ENCODE measurements at regions not wholly inside any gene's neighbourhood (a gene's known extent, or its start where the extent isn't known, plus 50 kb on each side); places are given as distances from the start of the nearest gene placed in this dataset.

DNA sequence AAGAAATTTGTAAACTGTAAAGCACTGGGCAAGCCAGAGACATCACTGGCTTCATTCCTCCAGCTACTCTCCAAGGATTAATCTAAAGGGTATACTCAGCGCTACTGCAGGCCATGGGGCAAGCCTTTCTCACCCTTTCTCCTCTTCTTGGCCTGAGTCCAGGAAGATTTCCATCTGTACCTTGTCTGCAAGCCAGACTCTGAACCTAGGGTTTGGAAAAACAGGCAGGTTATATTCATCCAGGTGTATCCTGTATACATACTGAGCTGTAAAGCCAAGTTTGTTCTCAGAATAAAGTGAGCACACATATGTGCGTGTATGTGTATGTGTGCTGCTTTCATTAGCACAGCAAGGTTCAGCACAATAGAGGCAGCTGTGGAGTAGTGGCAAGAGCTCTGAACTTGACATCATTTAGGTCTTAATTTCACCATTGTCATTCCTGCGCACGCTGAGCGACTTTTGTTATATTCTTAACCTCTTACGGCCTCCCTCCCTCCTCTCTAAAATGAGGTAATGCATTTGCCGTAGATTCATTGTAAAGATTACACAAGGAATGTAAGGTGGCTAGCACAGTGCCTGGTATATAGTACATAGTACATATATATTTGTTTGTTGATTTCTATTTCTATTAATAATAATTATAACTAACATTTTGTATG lies 128.1 kb upstream of the JUN start:
- no peak for DNase-seq

DNA sequence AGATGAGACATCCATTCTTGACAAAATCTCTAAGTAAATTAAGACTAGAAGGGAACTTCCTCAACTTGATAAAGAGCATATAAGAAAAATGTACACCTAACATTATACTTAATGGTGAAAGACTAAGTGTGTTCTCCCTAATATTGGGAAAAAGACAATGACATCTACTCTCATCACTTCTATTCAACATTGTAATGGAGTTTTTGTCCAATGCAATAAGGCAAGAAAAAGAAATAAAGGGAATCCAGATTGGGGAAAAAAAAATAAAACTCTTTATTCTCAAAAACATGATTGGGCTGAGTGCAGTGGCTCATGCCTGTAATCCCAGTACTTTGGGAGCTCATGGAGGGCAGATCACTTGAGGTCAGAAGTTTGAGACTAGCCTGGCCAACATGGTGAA lies 131.1 kb upstream of the JUN start:
- no peak for DNase-seq

DNA sequence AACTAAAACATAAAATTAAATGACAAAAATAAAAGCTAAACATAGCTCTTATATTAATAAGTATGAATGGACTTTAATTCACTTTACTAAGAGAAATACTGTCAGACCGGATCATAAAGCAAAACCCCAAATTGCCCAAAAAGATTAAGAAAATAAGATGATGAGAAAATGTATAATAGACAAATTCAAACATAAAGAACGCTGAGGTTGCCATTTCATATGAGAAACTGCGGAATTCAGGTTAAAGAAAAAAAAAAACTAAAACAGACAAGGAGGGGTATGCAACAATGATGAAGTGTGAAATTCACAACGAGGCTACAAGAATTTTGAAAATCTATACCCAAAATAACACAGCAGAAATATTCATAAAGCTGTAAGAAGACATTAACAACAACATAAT lies 133.6 kb upstream of the JUN start:
- DNase-seq = no peak

DNA sequence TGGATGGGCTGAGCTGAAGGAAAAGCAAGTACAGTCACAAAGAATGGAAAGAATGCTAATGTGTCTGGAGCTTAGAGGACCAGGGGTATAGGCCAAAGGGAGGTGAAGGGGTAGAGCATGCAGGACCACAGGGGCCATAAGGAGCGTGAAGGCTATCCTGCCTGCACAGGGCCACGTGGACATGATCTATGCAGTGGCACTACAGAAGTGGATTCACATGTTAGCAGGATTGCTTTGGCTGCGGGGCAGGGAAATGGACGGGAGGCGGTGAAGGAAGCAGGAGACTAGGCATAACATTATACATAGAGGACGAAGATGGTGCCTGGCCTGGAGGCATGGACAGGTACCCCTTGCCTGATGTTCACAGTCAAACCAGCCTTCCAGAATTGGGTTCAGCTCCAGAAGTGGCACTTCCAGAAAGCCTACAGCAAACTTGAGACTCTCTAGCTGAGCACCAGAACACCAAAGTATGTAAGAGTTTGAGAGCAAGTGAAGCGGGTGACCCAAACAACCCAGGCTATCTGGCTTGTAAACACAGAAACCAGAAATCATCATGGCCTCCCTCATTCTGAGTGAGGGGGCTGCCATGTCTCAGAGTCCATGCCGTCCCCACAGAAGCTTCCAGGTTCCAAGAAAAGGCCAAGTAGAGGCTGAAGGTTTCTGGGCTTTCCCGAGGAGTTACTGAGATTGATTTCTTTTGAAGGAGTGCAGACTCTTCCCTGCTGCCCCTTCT lies 135.5 kb upstream of the JUN start:
- no peak for DNase-seq

DNA sequence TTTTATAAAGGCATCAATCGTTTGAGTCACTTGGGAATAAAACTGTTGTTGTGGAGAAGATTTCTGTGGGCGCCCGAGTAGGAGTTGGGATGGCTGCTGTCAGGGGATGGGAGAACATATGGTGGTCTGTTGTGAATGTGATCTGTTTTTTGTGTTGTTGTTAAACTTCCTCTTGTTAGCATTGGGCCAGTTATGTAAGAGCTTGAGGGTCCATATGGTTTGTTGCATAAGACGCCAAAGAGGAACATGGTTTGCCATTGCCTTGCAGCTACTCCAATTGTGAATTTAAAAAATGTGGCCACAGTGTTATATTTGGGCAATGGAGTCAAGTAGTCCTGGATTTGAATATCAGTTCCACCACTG lies 136.1 kb upstream of the JUN start:
- no peak for DNase-seq

DNA sequence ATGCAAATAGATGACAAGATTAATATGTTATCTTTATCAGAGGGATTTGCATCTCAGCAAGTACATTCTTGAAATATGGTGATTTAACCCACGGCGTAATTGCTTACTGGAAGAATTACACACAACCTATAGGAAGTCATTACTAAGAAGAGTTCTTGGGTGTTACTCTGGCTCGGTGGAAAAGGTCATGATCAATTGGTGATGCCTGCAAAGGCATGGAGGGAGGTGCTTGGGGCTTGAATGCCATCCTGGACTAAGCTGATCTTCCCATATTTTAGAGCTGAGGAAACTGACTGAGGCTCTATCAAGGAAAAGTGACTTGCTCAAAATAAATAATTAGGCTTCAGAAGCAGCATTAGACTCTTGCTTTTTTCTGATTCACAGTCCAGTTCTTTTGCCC lies 137.5 kb upstream of the JUN start:
- DNase-seq = no peak

DNA sequence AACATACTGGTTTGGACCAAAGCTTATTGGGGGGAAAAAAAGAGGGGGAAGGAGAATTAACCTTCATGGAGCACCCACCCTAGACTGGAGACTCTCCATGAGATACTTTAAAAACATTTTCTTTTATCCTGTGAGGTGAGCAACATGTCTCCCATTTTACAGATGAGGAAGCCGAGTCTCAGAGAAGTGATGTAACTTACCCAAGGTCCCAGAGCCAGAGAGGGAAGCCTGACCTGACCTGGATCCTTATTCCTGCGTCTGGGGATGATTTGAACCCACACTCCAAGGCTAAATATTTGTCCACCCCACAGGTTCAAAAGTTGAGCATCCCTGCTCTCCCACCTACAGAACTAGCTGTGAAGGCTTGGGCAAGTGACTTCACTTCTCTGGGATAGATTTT lies 137.9 kb upstream of the JUN start:
- DNase-seq = no peak

DNA sequence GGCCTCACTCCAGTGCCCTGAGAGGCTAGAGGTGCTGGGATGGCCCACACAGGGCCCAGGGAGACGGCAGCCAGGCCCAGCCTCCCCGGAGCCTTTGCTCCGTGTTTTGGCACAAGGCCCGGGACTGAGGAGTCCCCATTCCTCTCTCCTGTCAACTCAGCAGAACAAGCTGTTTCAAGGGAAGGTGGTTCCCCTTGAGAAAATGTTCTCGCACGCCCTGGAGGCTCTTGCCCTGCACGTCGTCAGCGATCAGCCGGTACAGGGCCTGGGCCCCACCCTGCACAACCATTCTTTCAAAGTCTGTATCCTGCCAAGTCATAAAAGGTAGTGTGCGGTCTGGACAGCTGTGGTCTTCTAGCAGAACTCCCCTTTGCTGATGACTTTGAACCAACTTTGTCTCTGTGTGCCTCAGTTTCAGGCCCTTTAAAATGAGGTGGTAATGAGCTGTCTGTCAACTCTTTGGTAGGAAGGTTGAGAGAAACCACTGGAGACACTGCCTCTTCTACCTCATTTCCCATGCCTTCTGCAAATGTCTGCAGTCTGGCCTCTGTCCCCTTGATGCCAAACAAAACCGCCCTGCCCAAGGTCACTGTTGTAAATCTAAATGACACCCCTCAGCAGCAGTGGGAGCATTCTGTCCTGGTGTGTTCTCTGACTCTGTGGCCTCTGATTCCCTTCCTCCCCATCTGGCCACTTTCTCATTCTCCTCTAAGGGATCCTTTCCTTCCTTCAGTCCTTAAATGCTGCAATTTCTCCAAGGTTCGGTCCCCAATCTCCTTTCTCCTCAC lies 138.6 kb upstream of the JUN start:
- DNase-seq = no peak

DNA sequence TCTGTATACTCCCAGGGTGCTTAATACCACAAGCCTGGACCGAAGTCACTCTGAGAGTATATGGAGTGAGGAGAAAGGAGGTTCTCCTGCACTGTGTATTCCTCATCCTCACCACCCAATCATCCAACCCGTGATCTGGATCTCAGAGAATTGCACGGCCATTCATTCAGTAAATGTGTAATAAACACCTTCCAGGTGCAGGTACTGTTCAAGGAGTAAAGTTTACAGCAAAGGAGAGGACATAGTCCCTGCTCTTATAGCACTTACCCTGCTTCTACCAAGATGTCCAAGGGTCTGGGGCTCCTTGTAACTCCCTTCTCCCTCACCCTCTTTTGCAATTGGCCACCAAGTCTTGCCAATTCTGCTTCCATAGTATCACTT lies 139.2 kb upstream of the JUN start:
- no peak for DNase-seq

DNA sequence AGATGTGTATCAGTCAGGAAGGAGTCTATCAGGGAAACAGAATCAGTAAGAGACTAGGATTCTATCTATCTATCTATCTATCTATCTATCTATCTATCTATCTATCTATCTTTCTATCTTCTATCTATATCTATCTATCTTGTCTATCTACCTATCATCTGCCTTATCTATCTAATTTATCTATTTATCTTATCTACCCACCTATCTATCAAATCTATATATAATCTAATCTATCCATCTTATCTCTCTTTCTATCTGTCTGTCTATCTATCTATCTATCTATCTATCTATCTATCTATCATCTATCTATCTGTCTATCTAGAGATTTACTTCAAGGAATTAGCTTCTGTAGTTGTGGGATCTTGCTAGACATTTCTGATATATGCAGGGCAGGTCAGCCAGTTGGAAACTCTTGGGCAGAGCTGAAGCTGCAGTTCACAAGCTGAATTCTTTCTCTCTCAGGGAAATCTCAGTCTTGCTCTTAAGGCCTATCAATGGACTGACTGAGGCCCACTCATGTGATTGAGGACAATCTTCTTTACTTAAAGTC lies 140.2 kb upstream of the JUN start:
- no peak for DNase-seq

DNA sequence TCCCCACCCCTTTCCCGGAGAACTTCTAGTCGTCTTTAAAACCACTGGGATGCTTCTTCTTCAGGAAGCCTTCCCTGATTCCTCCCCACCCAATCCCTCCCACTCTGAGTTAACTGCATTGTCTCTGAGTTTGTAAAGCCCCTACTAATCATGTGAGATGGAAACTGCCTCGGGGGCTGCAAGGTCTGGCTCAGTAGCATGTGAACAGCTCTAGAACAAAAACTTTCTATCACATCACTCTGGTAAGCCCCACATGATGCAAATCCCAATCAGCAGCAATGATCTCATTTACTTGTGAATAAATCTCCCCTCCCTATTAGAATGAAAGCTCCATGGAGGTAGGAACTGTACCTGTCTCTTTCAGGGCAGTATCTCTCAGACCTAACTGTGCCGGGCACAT lies 141.0 kb upstream of the JUN start:
- no peak for DNase-seq

DNA sequence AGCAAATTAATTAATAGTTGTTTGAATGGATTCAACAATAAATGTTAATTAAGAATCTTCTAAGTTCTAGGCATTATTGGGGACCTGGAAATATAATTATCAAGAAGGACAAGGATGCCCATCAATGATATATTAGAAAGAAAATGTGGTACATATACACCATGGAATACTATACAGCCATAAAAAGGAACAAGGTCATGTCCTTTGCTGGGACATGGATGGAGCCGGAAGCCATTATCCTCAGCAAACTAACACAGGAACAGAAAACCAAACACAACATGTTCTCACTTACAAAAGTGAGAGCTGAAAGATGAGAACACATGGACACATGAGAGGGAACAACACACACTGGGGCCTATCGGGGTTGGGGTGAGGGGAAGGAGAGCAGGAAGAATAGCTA lies 141.4 kb upstream of the JUN start:
- DNase-seq = no peak

DNA sequence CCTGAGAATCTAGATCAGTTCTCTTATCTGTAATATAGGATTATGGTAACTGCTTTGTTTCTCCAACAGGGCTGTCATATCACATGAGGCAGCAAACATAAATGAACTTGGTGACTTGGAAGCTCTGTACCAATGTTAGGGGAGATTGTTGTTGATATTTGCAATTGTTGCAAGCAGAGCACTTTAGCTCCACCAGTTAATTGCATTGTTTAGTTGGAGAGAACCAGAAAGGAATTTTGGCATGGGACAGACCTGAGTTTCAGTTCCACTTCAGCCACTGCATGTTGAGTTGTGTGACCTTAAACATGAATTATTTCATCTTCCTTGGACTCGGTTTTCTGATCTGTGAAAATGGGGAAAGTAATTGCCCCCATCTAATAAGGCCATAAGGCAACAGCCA lies 142.3 kb upstream of the JUN start:
- DNase-seq = no peak

DNA sequence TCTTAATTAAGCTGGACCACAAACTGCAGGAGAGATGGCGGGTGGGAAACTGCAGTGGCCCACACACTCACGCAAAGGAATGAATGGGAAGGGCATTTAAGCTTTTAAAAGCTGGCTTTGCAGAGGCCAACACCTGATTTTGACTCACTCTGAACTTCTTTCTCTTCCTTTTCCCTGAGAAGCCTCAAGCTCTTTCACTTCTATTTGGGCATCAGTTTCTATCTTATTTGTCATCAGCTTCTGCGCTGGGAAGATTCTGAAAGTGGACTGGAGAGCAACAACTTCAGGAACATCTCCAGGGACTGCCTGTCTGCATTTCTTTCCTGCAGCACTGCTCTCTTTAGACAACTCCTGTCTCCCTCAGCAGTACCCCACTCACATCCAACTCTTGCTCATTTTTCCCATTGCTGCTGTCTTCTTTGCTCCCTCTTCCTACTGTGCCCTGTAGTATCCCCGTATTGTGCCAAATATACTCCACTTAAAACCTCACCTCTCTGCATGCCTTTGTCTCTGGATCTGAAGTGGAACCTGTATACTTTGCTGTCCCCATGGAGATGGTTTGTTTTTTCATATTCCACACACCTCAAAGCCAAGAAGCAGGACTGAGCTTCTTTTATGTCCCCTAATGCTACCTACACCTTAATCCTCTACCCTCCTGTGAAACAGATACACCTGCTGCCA lies 143.3 kb upstream of the JUN start:
- no peak for DNase-seq

DNA sequence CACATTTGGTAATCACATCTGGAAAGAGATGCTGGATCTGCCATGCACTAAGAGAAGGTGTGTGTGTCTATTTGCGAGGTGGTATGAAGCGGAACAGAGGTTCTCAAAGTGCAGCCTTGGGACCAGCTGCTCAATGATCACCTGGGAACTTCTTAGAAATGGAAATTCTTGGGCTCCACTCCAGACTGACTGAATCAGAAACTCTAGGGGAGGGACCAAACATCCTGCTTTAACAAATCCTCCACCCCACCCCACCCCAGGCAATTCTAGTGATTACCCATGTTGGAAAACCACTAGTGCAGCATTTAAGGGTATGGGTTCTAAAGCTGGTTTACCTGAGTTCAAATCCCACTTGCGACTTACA lies 143.9 kb upstream of the JUN start:
- no peak for DNase-seq

DNA sequence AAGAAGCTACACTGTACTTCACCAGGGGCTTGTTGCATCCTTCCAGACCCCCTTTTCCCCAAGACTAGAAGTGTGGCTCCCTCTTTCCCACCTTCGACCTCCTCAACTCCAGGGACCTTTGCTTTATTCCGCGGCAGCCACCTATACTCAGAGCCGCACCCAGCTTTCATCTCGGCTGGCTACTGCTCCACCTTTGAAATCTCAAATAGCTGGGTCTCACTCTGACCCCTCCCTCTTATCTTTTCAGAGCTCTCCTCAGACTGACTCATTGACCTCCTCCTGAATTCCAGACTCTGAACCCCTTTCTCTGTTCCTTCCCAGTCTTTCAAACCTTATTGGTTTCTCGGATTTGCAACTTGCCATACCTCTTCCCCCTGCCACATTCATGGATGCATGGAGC lies 144.7 kb upstream of the JUN start:
- no peak for DNase-seq

DNA sequence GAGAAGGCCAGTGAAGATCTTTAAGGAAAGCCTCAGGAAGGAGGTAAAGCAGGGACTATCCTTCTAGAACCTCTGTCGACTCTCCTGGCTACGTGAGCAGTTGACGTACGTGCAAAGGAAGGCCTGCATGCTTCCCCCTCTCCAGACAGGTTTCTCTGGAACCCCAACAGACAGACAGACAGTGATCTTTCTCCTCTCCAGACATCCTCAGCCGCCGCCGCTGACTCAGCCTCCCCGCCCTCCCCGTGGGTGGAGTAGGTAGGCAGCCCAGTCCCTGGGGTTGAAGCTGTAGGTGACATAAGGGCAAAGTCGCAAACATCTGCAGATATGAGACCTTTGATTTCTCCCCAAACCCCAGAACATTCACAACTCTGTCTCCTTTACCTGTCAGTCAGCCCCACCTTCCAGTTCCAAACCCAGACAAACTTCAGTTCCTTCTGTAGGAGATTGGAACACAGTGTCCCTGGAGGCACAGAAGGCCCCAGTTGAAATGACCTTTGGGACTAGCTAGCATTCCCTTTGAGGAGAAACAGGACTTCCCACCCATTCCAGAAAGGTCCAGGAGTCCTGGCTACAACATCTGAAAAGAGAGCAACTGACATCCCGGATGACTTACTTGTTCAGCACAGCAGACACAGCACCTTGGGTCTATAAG lies 146.0 kb upstream of the JUN start:
- DNase-seq = no peak

DNA sequence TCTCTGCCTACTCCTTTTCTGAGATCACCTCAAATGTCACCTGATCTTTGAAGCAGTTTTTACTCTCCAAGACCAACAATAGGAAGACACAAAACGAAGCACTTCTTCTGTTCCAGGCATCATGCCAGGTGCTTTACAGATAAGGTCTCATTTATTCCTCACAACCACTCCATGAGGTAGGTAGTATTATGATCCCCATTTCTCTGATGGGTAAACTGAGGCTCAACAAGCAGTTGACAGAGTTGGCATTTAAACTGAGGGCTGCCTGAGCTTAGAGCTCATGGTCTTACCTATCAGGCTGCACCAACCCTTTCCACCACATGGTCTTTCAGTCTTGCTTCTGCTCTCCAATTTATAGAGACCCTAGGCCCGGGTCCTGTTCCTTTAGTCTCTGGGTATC lies 147.2 kb upstream of the JUN start:
- no peak for DNase-seq

DNA sequence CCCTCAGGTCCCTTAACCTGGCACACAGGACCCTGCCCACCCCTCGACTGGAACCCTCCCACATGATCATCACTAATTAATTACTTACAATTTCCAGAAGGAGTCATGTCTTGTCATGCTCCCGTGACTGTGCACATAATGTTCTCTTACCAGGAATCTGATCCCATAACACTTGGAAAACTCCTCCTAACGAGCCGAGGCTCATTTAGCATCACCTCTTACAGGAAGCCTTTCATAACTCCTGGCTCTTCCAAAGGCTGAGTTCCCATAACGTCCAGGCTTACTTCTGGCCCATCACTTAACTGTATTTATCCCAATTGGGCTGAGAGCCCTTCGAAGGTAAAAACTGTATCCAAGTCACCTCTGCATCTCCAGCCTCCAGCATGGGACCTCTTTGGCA lies 147.9 kb upstream of the JUN start:
- DNase-seq = no peak

DNA sequence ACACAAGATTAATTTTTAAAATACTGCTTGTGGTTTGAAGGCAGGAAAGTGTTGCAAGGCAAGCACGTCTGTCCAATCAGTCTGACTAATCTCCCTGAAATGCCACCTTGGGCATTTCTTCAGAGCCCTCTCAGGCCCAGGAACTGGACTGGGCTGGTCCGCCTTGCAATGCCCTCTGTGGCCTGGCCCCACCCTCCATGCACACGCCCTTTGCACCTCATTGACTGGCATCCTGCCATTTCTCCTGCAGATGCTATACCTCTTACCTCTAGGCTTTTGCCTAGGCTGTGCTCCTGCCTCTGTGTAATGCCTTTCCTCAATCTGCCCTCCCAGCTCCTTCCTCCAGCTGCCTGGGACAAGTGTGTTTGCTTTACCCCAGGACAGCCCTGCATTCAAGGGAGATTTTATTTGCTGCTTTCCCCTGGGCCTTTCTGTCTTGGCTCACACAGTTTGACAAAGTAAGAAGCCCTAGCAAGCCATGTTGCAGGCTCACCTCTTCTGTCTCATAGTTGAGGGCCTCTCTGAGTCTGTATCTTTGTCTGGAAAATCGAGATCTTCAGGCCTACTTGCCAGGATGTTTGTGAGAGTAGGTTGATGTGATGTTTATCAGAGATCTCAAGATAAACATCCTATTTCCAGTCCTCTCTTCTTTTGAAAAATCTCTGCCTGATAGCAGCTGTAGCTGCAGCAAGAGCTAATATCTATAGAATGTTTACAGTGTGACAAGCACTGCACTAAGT lies 149.2 kb upstream of the JUN start:
- peak; percentile 7 for DNase-seq

DNA sequence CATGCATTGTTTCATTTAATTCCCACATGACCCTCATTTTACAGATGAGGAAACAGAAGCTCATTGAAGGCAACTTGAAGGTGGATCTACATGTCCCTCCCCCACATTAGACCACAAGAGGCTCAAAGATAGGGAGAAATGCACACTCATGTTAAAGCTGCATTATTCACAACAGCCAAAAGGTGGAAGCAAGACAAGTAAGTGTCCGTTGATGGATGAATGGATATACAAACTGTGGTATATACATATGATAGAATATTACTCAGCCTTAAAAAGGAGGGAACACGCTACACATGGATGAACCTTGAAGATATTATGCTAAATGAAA lies 149.7 kb upstream of the JUN start:
- DNase-seq = no peak

DNA sequence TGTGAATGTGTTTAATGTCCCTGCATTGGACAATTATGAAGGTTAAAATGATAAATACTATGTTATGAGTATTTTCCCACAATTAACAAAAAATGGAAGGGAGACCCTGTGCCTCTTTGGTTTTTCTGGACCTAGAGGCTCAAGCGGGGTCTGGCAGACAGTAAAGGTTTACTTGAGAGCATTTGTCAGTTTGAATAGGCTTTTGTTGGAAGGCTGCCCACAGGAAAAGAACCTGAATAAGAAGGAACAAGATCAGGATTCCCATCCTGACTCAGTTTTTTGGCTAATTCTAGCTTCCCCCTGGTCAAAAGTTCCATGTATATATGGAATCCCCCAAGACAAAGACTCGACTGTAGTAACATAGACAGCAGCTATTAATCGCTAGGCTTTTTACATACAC lies 150.9 kb upstream of the JUN start:
- DNase-seq = no peak
